Panc1 (cell line): ENCODE measurements at regions not wholly inside any gene's neighbourhood (a gene's known extent, or its start where the extent isn't known, plus 50 kb on each side); places are given as distances from the start of the nearest gene placed in this dataset.

Source experiments
- CTCF ChIP-seq: fragments of 450-650 bp; IDR thresholded peaks from 2 replicates; pipeline ENCODE4 v1.5.1; 2017; ENCODE audit warnings: mild to moderate bottlenecking
- POLR2AphosphoS5 ChIP-seq: IDR thresholded peaks from 2 replicates; pipeline ENCODE4 v1.6.1; 2012; ENCODE audit warnings: mild to moderate bottlenecking, low read depth, low read length, moderate library complexity
- TCF7L2 ChIP-seq: IDR thresholded peaks from 2 replicates; pipeline ENCODE4 v1.6.1; 2011; ENCODE audit warnings: mild to moderate bottlenecking, low read depth, low read length, inconsistent platforms
- TF ChIP-seq, protein P1 (sequence below), 2 experiments: IDR thresholded peaks; 2 replicates each; pipeline ENCODE4 v1.6.1; 2011 to 2012; ENCODE audit warnings: low read depth in 2 of 2, control low read depth in 1 of 2, low read length in 1 of 2, mild to moderate bottlenecking in 1 of 2, moderate library complexity in 1 of 2; ENCODE audit not compliant: insufficient read depth in 1 of 2

DNA sequence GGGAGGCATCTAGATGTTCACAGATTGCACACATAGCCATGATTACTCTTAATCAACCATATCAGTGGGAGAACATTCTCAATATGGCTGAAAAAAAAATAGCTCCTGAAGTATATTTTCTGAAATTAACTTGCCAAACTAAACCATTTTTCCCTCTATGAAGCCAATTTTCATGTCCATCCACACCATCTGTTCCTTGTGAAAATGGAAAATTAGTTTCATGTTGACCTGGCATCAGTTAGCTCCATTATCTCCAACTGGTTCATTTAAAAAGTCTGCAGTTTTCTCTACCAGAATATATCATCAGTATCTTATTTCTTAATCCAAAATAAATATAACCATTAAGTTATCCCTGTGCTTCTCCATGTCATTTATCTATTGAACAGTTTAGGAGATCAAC lies 138.8 kb upstream of the CDH10 start:
- TF ChIP-seq CTCF (no peak), POLR2AphosphoS5 (no peak), TCF7L2 (no peak)
- TF ChIP-seq, protein P1, sequence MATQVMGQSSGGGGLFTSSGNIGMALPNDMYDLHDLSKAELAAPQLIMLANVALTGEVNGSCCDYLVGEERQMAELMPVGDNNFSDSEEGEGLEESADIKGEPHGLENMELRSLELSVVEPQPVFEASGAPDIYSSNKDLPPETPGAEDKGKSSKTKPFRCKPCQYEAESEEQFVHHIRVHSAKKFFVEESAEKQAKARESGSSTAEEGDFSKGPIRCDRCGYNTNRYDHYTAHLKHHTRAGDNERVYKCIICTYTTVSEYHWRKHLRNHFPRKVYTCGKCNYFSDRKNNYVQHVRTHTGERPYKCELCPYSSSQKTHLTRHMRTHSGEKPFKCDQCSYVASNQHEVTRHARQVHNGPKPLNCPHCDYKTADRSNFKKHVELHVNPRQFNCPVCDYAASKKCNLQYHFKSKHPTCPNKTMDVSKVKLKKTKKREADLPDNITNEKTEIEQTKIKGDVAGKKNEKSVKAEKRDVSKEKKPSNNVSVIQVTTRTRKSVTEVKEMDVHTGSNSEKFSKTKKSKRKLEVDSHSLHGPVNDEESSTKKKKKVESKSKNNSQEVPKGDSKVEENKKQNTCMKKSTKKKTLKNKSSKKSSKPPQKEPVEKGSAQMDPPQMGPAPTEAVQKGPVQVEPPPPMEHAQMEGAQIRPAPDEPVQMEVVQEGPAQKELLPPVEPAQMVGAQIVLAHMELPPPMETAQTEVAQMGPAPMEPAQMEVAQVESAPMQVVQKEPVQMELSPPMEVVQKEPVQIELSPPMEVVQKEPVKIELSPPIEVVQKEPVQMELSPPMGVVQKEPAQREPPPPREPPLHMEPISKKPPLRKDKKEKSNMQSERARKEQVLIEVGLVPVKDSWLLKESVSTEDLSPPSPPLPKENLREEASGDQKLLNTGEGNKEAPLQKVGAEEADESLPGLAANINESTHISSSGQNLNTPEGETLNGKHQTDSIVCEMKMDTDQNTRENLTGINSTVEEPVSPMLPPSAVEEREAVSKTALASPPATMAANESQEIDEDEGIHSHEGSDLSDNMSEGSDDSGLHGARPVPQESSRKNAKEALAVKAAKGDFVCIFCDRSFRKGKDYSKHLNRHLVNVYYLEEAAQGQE (IDR thresholded peaks at IDR 0.05; ENCODE audit: insufficient read depth in 1 of 2, low read depth in 2 of 2, low read length in 1 of 2), result no peak
